ENCODE measurements at regions not wholly inside any gene's neighbourhood (a gene's known extent, or its start where the extent isn't known, plus 50 kb on each side); places are given as distances from the start of the nearest gene placed in this dataset.

- TF ChIP-seq, protein P1, sequence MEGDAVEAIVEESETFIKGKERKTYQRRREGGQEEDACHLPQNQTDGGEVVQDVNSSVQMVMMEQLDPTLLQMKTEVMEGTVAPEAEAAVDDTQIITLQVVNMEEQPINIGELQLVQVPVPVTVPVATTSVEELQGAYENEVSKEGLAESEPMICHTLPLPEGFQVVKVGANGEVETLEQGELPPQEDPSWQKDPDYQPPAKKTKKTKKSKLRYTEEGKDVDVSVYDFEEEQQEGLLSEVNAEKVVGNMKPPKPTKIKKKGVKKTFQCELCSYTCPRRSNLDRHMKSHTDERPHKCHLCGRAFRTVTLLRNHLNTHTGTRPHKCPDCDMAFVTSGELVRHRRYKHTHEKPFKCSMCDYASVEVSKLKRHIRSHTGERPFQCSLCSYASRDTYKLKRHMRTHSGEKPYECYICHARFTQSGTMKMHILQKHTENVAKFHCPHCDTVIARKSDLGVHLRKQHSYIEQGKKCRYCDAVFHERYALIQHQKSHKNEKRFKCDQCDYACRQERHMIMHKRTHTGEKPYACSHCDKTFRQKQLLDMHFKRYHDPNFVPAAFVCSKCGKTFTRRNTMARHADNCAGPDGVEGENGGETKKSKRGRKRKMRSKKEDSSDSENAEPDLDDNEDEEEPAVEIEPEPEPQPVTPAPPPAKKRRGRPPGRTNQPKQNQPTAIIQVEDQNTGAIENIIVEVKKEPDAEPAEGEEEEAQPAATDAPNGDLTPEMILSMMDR (IDR thresholded peaks at IDR 0.05): no peak
- no peak for TF ChIP-seq POLR2A (IDR thresholded peaks at IDR 0.05)
Observed at GRCh38 chr9:19517202-19517942, 108.6 kb downstream of the ACER2 start.

Measured in right lobe of liver (tissue), 4 donors.